HepG2 (cell line): ENCODE measurements at regions not wholly inside any gene's neighbourhood (a gene's known extent, or its start where the extent isn't known, plus 50 kb on each side); places are given as distances from the start of the nearest gene placed in this dataset.

ENCODE experiments used
- ATF7 ChIP-seq, 2 experiments: fragments of 450-650 bp in 1 of 2; sonication (generic) in 1 of 2; formaldehyde crosslinking in 1 of 2; IDR thresholded peaks; 2 replicates each; pipeline versions ENCODE4 v1.4.0 to v1.6.1; 2016 to 2020; ENCODE audit warnings: antibody characterized with exemption in 1 of 2, mild to moderate bottlenecking in 1 of 2, missing genetic modification reagents in 1 of 2
- CBX2 ChIP-seq, 2 experiments: fragments of 200-600 bp in 1 of 2; sonication (generic); formaldehyde crosslinking in 1 of 2; IDR thresholded peaks; 2 replicates each; pipeline versions ENCODE4 v1.7.0 to v1.8.1; 2018 to 2022; ENCODE audit warnings: low read depth in 2 of 2, low read length in 1 of 2, mild to moderate bottlenecking in 1 of 2, missing genetic modification reagents in 1 of 2
- CEBPB ChIP-seq: IDR thresholded peaks from 2 replicates; pipeline ENCODE4 v1.6.1; 2011; ENCODE audit warnings: low read depth, low read length, improper control_type of control experiment, borderline replicate concordance
- DNMT1 ChIP-seq: sonication (generic); formaldehyde crosslinking; IDR thresholded peaks from 2 replicates; pipeline ENCODE4 v1.5.1; 2020; ENCODE audit warnings: mild to moderate bottlenecking, missing genetic modification reagents
- FOXK1 ChIP-seq: sonication (generic); formaldehyde crosslinking; IDR thresholded peaks from 2 replicates; pipeline ENCODE4 v1.4.0; 2020; ENCODE audit warnings: low read depth, missing genetic modification reagents, borderline replicate concordance
- GFI1 ChIP-seq: sonication (generic); formaldehyde crosslinking; IDR thresholded peaks from 2 replicates; pipeline ENCODE4 v1.5.0; 2020; ENCODE audit warnings: missing genetic modification reagents, mild to moderate bottlenecking, borderline replicate concordance
- IKZF5 ChIP-seq: IDR thresholded peaks from 2 replicates; pipeline ENCODE4 v1.6.1; 2018; ENCODE audit warnings: missing genetic modification reagents, mild to moderate bottlenecking, missing compliant biosample characterization
- KIAA2018 ChIP-seq: sonication (generic); formaldehyde crosslinking; IDR thresholded peaks from 2 replicates; pipeline ENCODE4 v1.5.0; 2020; ENCODE audit warnings: mild to moderate bottlenecking, missing genetic modification reagents, borderline replicate concordance
- MAFF ChIP-seq: IDR thresholded peaks from 2 replicates; pipeline ENCODE4 v1.6.1; 2011; ENCODE audit warnings: low read depth, low read length, improper control_type of control experiment
- NFYB ChIP-seq: sonication (generic); formaldehyde crosslinking; IDR thresholded peaks from 2 replicates; pipeline ENCODE4 v1.4.0; 2020; ENCODE audit warnings: missing genetic modification reagents
- NR2C2 ChIP-seq: sonication (generic); formaldehyde crosslinking; IDR thresholded peaks from 2 replicates; pipeline ENCODE4 v1.4.0; 2020; ENCODE audit warnings: missing genetic modification reagents, mild to moderate bottlenecking, moderate library complexity, borderline replicate concordance
- SRSF1 ChIP-seq: fragments of 200-400 bp; formaldehyde crosslinking; optimal IDR thresholded peaks from 2 replicates; pipeline ENCODE3; 2017; ENCODE audit warnings: mild to moderate bottlenecking, low read depth, low read length, moderate library complexity
- TFDP1 ChIP-seq: IDR thresholded peaks from 2 replicates; pipeline ENCODE4 v1.6.1; 2016; ENCODE audit warnings: missing compliant biosample characterization, missing genetic modification reagents, borderline replicate concordance
- ZNF30 ChIP-seq: sonication (generic); formaldehyde crosslinking; IDR thresholded peaks from 2 replicates; pipeline ENCODE4 v1.5.0; 2020; ENCODE audit warnings: mild to moderate bottlenecking, missing genetic modification reagents
- ZNF510 ChIP-seq: sonication (generic); formaldehyde crosslinking; IDR thresholded peaks from 2 replicates; pipeline ENCODE4 v1.4.0; 2020; ENCODE audit warnings: low read depth, mild to moderate bottlenecking, missing genetic modification reagents
- ZNF720 ChIP-seq: sonication (generic); formaldehyde crosslinking; IDR thresholded peaks from 2 replicates; pipeline ENCODE4 v1.4.0; 2020; ENCODE audit warnings: missing genetic modification reagents
- ZSCAN12 ChIP-seq: sonication (generic); formaldehyde crosslinking; IDR thresholded peaks from 2 replicates; pipeline ENCODE4 v1.9.0; 2021; ENCODE audit warnings: mild to moderate bottlenecking, missing genetic modification reagents

DNA sequence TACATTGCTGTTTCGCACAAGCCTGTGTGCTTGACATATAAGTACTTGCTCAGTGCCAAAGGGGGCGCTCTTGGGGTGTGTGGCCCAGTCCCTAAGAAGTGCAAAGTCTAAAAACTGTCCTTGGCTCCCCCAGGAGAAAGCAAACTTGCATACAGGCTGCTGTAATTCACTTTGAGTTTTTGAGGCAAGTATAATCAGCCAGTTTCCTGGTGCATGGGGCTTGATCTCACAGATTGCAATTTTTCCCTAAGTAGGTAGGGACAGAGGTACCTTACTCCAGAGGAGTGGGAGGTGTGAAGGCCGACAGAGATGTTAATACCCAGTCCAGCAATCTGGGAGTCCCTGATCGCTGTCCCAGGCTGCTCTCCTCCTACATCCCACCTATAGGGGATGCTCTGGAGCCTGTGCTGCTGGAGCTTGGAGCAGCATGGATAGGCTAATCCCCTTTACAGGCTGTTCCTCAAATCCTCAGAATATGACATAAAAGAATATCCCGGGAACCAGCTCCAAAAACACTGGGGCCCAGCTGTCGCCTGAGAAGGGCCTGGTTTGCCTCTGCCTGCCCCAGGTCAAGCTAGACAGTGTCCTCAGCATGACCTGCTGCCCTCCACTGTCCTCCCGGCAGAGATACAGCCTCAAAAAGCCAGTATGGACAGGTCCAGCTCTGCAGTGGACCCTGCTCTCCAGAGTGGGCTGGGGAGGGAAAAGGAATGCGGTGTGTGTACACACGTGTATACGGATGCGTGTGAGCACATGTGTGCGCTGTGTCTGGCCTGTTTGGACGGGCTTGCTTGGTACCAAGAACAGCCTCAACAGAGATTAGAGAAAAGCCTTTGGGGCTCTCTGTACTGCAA is 136.5 kb upstream of the HAAO start (continued):
- 0 out of 2 replicates have a peak, but pooled peaks have one; percentile 28 for TF ChIP-seq KIAA2018 (CRISPR knock-in tag)
- no peak for TF ChIP-seq ZNF510 (CRISPR knock-in tag)
- 0 out of 2 replicates have a peak, but pooled peaks have one; percentile 19 for TF ChIP-seq DNMT1 (CRISPR knock-in tag)
- TF ChIP-seq ZNF30, result no peak; the same call in 1 of the 2 replicates
- no peak for TF ChIP-seq CEBPB
- TF ChIP-seq SRSF1, result no peak
- peak; percentile 68 for TF ChIP-seq TFDP1
- TF ChIP-seq IKZF5 (CRISPR knock-in tag), result peak; percentile 37; the same call in 1 of the 2 replicates
- TF ChIP-seq ZNF720 (CRISPR knock-in tag), result no peak
- TF ChIP-seq NR2C2, result peak; percentile 22; the same call in 1 of the 2 replicates
- peak; percentile 17; the same call in 1 of the 2 replicates for TF ChIP-seq FOXK1
- TF ChIP-seq ATF7 (IDR thresholded peaks at IDR 0.05), result no peak
- no peak for TF ChIP-seq ATF7 (CRISPR knock-in tag; IDR thresholded peaks at IDR 0.05)
- TF ChIP-seq GFI1 (CRISPR knock-in tag), result 0 out of 2 replicates have a peak, but pooled peaks have one; percentile 39
- peak; percentile 84; the same call in 1 of the 2 replicates for TF ChIP-seq ZSCAN12
- no peak for TF ChIP-seq NFYB (CRISPR knock-in tag)
- 0 out of 2 replicates have a peak, but pooled peaks have one; percentile 4 for TF ChIP-seq MAFF
- TF ChIP-seq CBX2 (IDR thresholded peaks at IDR 0.05; ENCODE audit: low read depth, low read length), result no peak
- no peak for TF ChIP-seq CBX2 (CRISPR knock-in tag; IDR thresholded peaks at IDR 0.05; ENCODE audit: low read depth)
